Brain pericyte (primary cell): ENCODE measurements at regions not wholly inside any gene's neighbourhood (a gene's known extent, or its start where the extent isn't known, plus 50 kb on each side); places are given as distances from the start of the nearest gene placed in this dataset.
"Not testable (repeated sequence)": the region's sequence is repeated elsewhere in the genome, so short reads cannot be mapped to it uniquely, and the experiment has no call there.

Experiments used
- DNase-seq: peaks from one replicate; pipeline ENCODE4 v3.0.0-alpha.2; 2012; ENCODE audit warnings: low read depth, low spot score

GRCh38 chr12:19908830-19909229 is 459.5 kb upstream of the PDE3A start:
- DNase-seq = no peak

- no peak for DNase-seq
Measured at GRCh38 chr12:19909418-19909817, 458.9 kb upstream of the PDE3A start.

GRCh38 chr12:19910681-19911080 is 457.7 kb upstream of the PDE3A start:
- no peak for DNase-seq

- no peak for DNase-seq
Measured at GRCh38 chr12:19912991-19913390, 455.3 kb upstream of the PDE3A start.

- DNase-seq = peak; percentile 41
Measured at GRCh38 chr12:19915392-19916195, 452.7 kb upstream of the PDE3A start.

- no peak for DNase-seq
Measured at GRCh38 chr12:19916196-19916753, 452.1 kb upstream of the PDE3A start.

GRCh38 chr12:19916974-19917373 is 451.4 kb upstream of the PDE3A start:
- no peak for DNase-seq

- DNase-seq = not testable (repeated sequence)
Measured at GRCh38 chr12:19921716-19922115, 446.6 kb upstream of the PDE3A start.

GRCh38 chr12:19922717-19923116 is 445.6 kb upstream of the PDE3A start:
- DNase-seq = no peak

- DNase-seq = no peak
Measured at GRCh38 chr12:19924360-19924759, 444.0 kb upstream of the PDE3A start.

GRCh38 chr12:19925841-19926240 is 442.5 kb upstream of the PDE3A start:
- no peak for DNase-seq

- no peak for DNase-seq
Measured at GRCh38 chr12:19926266-19926665, 442.1 kb upstream of the PDE3A start.

GRCh38 chr12:19927661-19928060 is 440.7 kb upstream of the PDE3A start:
- DNase-seq = no peak

GRCh38 chr12:19932413-19932812 is 435.9 kb upstream of the PDE3A start:
- no peak for DNase-seq

GRCh38 chr12:19933924-19934323 is 434.4 kb upstream of the PDE3A start:
- no peak for DNase-seq

GRCh38 chr12:19937161-19937560 is 431.2 kb upstream of the PDE3A start:
- no peak for DNase-seq

- DNase-seq = no peak
Measured at GRCh38 chr12:19938031-19938430, 430.3 kb upstream of the PDE3A start.

- DNase-seq = no peak
Measured at GRCh38 chr12:19938491-19938890, 429.8 kb upstream of the PDE3A start.

GRCh38 chr12:19940267-19940666 is 428.1 kb upstream of the PDE3A start:
- no peak for DNase-seq

- DNase-seq = no peak
Measured at GRCh38 chr12:19941096-19941495, 427.2 kb upstream of the PDE3A start.

- DNase-seq = no peak
Measured at GRCh38 chr12:19945559-19946435, 422.5 kb upstream of the PDE3A start.

GRCh38 chr12:19946550-19946949 is 421.8 kb upstream of the PDE3A start:
- peak; percentile 80 for DNase-seq
